GM12878 (cell line): ENCODE measurements at regions not wholly inside any gene's neighbourhood (a gene's known extent, or its start where the extent isn't known, plus 50 kb on each side); places are given as distances from the start of the nearest gene placed in this dataset.

Experiments used
- BMI1 ChIP-seq: fragments of 450-650 bp; IDR thresholded peaks from 2 replicates; pipeline ENCODE4 v1.6.1; 2016; ENCODE audit warnings: mild to moderate bottlenecking, moderate library complexity, borderline replicate concordance
- CBX5 ChIP-seq: sonication (generic); IDR thresholded peaks from 2 replicates; pipeline ENCODE4 v1.6.1; 2016; ENCODE audit warnings: low read depth, moderate library complexity, mild to moderate bottlenecking, inconsistent platforms
- CREM ChIP-seq: IDR thresholded peaks from 2 replicates; pipeline ENCODE4 v1.6.1; 2014; ENCODE audit warnings: antibody characterized with exemption, low read depth
- EP300 ChIP-seq, 2 experiments: fragments of 150-350 bp in 1 of 2; IDR thresholded peaks; 2 replicates each; pipeline ENCODE4 v1.6.1; 2011 to 2012; ENCODE audit warnings: low read depth in 2 of 2, low read length in 2 of 2, borderline replicate concordance in 1 of 2, improper control_type of control experiment in 1 of 2, inconsistent platforms in 1 of 2; ENCODE audit not compliant: control insufficient read depth in 1 of 2
- GATAD2B ChIP-seq: fragments of 450-650 bp; conservative IDR thresholded peaks from 2 replicates; pipeline ENCODE4 v1.6.1; 2017; ENCODE audit warnings: low read depth, mild to moderate bottlenecking, moderate library complexity
- HDGF ChIP-seq: fragments of 450-650 bp; IDR thresholded peaks from 2 replicates; pipeline ENCODE4 v1.6.1; 2016; ENCODE audit warnings: antibody characterized with exemption
- MTA3 ChIP-seq: IDR thresholded peaks from 2 replicates; pipeline ENCODE4 v1.6.1; 2012; ENCODE audit warnings: low read length, inconsistent platforms, borderline replicate concordance
- MXI1 ChIP-seq: fragments of 150-350 bp; IDR thresholded peaks from 2 replicates; pipeline ENCODE4 v1.6.1; 2011; ENCODE audit warnings: low read depth, mild to moderate bottlenecking, inconsistent platforms, low read length, improper control_type of control experiment
- MYC ChIP-seq: IDR thresholded peaks from 2 replicates; pipeline ENCODE4 v1.6.1; 2011; ENCODE audit warnings: mild to moderate bottlenecking, low read length, moderate library complexity, inconsistent platforms; ENCODE audit not compliant: insufficient read depth, insufficient replicate concordance, insufficient read length, severe bottlenecking
- PAX5 ChIP-seq: IDR thresholded peaks from 2 replicates; pipeline ENCODE4 v1.6.1; 2011; ENCODE audit warnings: low read depth, low read length, borderline replicate concordance
- POLR2AphosphoS2 ChIP-seq: IDR thresholded peaks from 2 replicates; pipeline ENCODE4 v1.6.1; 2011; ENCODE audit warnings: low read depth, mild to moderate bottlenecking, low read length, improper control_type of control experiment, moderate library complexity
- TBL1XR1 ChIP-seq: IDR thresholded peaks from 2 replicates; pipeline ENCODE4 v1.6.1; 2012; ENCODE audit warnings: low read depth, low read length, improper control_type of control experiment
- YY1 ChIP-seq: IDR thresholded peaks from 2 replicates; pipeline ENCODE4 v1.6.1; 2011; ENCODE audit warnings: low read depth, mild to moderate bottlenecking, low read length
- ZNF217 ChIP-seq: fragments of 450-650 bp; IDR thresholded peaks from 2 replicates; pipeline ENCODE4 v1.6.1; 2017; ENCODE audit warnings: antibody characterized with exemption, mild to moderate bottlenecking
- ZNF384 ChIP-seq: IDR thresholded peaks from 2 replicates; pipeline ENCODE4 v1.6.1; 2012; ENCODE audit warnings: low read depth, mild to moderate bottlenecking, low read length, improper control_type of control experiment, borderline replicate concordance
- ZZZ3 ChIP-seq: IDR thresholded peaks from 2 replicates; pipeline ENCODE4 v1.6.1; 2011; ENCODE audit warnings: low read depth; ENCODE audit not compliant: control insufficient read depth, insufficient read length
- TF ChIP-seq, protein P1 (sequence below): IDR thresholded peaks from 2 replicates; pipeline ENCODE4 v1.6.1; 2011; ENCODE audit warnings: low read depth, mild to moderate bottlenecking, low read length, moderate library complexity, borderline replicate concordance; ENCODE audit errors: extremely low read depth
- TF ChIP-seq, protein P2 (sequence below): fragments of 450-650 bp; IDR thresholded peaks from 2 replicates; pipeline ENCODE4 v1.6.1; 2014; ENCODE audit warnings: mild to moderate bottlenecking
- TF ChIP-seq, protein P3 (sequence below): fragments of 150-350 bp; IDR thresholded peaks from 2 replicates; pipeline ENCODE4 v1.6.1; 2016; ENCODE audit warnings: low read depth, low read length
- TF ChIP-seq, protein P4 (sequence below): fragments of 450-650 bp; IDR thresholded peaks from 2 replicates; pipeline ENCODE4 v1.6.1; 2017; ENCODE audit warnings: borderline replicate concordance

DNA sequence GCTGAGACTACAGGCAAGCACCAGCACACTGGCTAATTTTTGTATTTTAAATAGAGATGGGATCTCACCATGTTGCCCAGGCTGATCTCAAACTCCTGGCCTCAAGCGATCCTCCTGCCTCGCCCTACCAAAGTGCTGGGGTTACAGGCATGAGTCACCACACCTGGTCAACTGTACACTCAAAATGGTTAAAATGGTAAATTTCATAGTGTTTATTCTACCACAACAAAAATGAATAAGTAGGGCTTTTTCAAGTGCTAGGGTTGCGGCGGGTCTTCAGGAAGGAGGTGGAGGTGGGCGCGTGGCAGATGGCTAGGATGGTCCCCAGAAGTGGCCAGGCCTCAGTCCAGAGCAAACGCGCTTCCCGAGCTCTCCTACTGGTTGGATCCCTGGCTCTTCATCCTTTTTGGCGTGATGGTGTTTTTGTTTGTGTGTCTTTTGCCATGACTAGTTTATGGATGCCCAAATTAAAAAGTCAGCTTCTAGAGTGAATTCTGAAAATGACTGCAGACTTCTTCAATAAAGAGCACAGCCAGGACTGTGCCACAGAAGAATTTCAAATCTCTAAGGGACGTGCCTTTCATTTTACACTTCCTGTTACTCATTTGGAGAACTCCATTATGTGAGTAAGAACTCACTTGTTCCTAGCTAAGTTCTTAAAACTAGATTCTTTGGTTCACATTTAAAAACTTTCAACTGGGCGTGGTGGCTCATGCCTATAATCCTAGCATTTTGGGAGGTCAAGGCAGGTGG is 73.9 kb downstream of the TMEM130 start (continued):
- TF ChIP-seq, protein P1, sequence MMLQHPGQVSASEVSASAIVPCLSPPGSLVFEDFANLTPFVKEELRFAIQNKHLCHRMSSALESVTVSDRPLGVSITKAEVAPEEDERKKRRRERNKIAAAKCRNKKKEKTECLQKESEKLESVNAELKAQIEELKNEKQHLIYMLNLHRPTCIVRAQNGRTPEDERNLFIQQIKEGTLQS, result no peak
- TF ChIP-seq, protein P2, sequence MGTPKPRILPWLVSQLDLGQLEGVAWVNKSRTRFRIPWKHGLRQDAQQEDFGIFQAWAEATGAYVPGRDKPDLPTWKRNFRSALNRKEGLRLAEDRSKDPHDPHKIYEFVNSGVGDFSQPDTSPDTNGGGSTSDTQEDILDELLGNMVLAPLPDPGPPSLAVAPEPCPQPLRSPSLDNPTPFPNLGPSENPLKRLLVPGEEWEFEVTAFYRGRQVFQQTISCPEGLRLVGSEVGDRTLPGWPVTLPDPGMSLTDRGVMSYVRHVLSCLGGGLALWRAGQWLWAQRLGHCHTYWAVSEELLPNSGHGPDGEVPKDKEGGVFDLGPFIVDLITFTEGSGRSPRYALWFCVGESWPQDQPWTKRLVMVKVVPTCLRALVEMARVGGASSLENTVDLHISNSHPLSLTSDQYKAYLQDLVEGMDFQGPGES, result no peak
- TF ChIP-seq, protein P3, sequence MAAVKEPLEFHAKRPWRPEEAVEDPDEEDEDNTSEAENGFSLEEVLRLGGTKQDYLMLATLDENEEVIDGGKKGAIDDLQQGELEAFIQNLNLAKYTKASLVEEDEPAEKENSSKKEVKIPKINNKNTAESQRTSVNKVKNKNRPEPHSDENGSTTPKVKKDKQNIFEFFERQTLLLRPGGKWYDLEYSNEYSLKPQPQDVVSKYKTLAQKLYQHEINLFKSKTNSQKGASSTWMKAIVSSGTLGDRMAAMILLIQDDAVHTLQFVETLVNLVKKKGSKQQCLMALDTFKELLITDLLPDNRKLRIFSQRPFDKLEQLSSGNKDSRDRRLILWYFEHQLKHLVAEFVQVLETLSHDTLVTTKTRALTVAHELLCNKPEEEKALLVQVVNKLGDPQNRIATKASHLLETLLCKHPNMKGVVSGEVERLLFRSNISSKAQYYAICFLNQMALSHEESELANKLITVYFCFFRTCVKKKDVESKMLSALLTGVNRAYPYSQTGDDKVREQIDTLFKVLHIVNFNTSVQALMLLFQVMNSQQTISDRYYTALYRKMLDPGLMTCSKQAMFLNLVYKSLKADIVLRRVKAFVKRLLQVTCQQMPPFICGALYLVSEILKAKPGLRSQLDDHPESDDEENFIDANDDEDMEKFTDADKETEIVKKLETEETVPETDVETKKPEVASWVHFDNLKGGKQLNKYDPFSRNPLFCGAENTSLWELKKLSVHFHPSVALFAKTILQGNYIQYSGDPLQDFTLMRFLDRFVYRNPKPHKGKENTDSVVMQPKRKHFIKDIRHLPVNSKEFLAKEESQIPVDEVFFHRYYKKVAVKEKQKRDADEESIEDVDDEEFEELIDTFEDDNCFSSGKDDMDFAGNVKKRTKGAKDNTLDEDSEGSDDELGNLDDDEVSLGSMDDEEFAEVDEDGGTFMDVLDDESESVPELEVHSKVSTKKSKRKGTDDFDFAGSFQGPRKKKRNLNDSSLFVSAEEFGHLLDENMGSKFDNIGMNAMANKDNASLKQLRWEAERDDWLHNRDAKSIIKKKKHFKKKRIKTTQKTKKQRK, result no peak
- TF ChIP-seq MTA3 (peak; percentile 49; the same call in 1 of the 2 replicates), ZNF384 (no peak), YY1 (0 out of 2 replicates have a peak, but pooled peaks have one; percentile 41), MYC (no peak), ZNF217 (peak; percentile 70; the same call in 1 of the 2 replicates), PAX5 (no peak; the same call in 1 of the 2 replicates), GATAD2B (no peak), CREM (peak; percentile 52; the same call in 1 of the 2 replicates), EP300 (IDR thresholded peaks at IDR 0.05; ENCODE audit: borderline replicate concordance in 1 of 2, control insufficient read depth in 1 of 2, low read depth in 2 of 2, low read length in 2 of 2) (peak in 1 of 2 experiments; percentile 77; a peak in 2 of 4 replicates), CBX5 (0 out of 2 replicates have a peak, but pooled peaks have one; percentile 40), POLR2AphosphoS2 (no peak), MXI1 (no peak), ZZZ3 (no peak), TBL1XR1 (no peak), HDGF (no peak), BMI1 (no peak)
- TF ChIP-seq, protein P4, sequence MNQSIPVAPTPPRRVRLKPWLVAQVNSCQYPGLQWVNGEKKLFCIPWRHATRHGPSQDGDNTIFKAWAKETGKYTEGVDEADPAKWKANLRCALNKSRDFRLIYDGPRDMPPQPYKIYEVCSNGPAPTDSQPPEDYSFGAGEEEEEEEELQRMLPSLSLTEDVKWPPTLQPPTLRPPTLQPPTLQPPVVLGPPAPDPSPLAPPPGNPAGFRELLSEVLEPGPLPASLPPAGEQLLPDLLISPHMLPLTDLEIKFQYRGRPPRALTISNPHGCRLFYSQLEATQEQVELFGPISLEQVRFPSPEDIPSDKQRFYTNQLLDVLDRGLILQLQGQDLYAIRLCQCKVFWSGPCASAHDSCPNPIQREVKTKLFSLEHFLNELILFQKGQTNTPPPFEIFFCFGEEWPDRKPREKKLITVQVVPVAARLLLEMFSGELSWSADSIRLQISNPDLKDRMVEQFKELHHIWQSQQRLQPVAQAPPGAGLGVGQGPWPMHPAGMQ, result no peak
